ENCODE measurements at regions not wholly inside any gene's neighbourhood (a gene's known extent, or its start where the extent isn't known, plus 50 kb on each side); places are given as distances from the start of the nearest gene placed in this dataset.

DNA sequence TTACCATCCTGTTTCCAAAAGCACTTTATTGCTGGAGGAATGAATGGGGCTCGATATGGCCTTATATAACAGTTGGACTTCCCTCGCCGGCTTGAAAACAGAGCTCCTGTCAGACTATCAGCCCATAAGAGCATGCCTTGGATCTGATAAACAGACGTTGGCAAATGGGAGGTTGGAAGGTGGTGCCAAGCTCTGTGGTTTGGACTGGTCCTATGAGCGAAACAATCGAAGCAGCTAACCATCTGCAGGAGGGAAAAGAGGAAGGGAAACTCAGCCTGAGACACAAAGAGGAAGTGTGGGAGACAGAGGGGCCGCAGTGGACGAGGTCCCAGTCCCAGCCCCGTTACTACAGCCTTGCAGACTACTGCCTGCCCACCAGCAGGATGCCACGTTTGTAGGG is 92.9 kb downstream of the TFAP2C start:
- peak; percentile 91 for DNase-seq (ENCODE audit: low spot score)
- H2AFZ ChIP-seq (ENCODE audit: low read length) = peak overlapping the region; percentile 57; the same call in 1 of the 2 replicates
- peak overlapping the region; percentile 60 for H3K27ac ChIP-seq (ENCODE audit: low read depth, low read length, poor library complexity, severe bottlenecking)
- no peaks in the 10 kb centered on the region for H4K20me1 ChIP-seq (ENCODE audit: insufficient read depth, low read length)
- ChIA-PET POLR2A (interaction anchor here (0.8 kb wide), 2 partner anchors 32 to 123 kb away, joined by 4 to 5 read pairs; no protein-coding TSS in a partner anchor), CTCF (ENCODE audit: unreplicated experiment) (no interaction called here)
- H3K79me2 ChIP-seq (ENCODE audit: insufficient read depth, low read depth, low read length) = no peaks in the 10 kb centered on the region
- intact Hi-C loops (cut with micrococcal nuclease; ENCODE audit: unreplicated experiment) = no loop called here
- H3K4me3 ChIP-seq (ENCODE audit: low read depth, low read length, poor library complexity, severe bottlenecking) = peak overlapping the region; percentile 4
- TF ChIP-seq, protein P1, sequence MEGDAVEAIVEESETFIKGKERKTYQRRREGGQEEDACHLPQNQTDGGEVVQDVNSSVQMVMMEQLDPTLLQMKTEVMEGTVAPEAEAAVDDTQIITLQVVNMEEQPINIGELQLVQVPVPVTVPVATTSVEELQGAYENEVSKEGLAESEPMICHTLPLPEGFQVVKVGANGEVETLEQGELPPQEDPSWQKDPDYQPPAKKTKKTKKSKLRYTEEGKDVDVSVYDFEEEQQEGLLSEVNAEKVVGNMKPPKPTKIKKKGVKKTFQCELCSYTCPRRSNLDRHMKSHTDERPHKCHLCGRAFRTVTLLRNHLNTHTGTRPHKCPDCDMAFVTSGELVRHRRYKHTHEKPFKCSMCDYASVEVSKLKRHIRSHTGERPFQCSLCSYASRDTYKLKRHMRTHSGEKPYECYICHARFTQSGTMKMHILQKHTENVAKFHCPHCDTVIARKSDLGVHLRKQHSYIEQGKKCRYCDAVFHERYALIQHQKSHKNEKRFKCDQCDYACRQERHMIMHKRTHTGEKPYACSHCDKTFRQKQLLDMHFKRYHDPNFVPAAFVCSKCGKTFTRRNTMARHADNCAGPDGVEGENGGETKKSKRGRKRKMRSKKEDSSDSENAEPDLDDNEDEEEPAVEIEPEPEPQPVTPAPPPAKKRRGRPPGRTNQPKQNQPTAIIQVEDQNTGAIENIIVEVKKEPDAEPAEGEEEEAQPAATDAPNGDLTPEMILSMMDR (conservative IDR thresholded peaks at IDR 0.05; ENCODE audit: low read length) = no peak
- TF ChIP-seq EZH2phosphoT487 (IDR thresholded peaks at IDR 0.05; ENCODE audit: borderline replicate concordance, low read depth, low read length) = no peak
- H3K36me3 ChIP-seq (ENCODE audit: insufficient read depth, low read length) = no peaks in the 10 kb centered on the region
- no peaks in the 10 kb centered on the region for H3K9me3 ChIP-seq (ENCODE audit: low read length)
- no peaks in the 10 kb centered on the region for H3K9me2 ChIP-seq (ENCODE audit: insufficient read depth, low read length)
- BruUV-seq (replicated peaks) = no TSS peak
- H3K4me2 ChIP-seq (ENCODE audit: low read length) = peak overlapping the region; percentile 55
- peaks cover 32% of the 10 kb centered on the region for H3K4me1 ChIP-seq (ENCODE audit: insufficient read depth, low read length, poor library complexity, severe bottlenecking)

DNA sequence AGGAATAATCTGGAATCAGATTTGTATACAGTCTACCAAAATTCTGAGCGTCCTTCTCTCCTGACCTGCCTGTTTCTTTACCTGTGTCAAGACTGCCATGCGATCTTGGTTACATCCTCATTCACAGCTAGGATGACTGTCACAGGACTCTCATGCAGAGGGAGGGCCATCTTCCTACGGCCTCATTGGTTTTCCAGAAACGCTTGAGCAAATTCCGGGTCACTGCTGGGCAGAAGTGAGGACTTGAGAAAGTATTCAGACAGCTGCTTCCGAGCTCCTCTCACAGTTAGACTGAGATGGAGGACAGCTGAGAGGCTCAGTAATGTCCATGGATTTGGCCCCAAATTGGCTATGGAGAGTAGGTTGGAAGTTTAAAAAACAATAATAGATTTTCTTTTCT is 94.2 kb downstream of the TFAP2C start:
- no peak for DNase-seq (ENCODE audit: low spot score)
- Histone ChIP-seq H3K4me2 (ENCODE audit: low read length) (no peak overlapping the region), H3K9me2 (ENCODE audit: insufficient read depth, low read length) (no peaks in the 10 kb centered on the region), H3K4me1 (ENCODE audit: insufficient read depth, low read length, poor library complexity, severe bottlenecking) (peaks cover 32% of the 10 kb centered on the region), H3K36me3 (ENCODE audit: insufficient read depth, low read length) (no peaks in the 10 kb centered on the region), H3K79me2 (ENCODE audit: insufficient read depth, low read depth, low read length) (no peaks in the 10 kb centered on the region), H3K27ac (ENCODE audit: low read depth, low read length, poor library complexity, severe bottlenecking) (no peak overlapping the region), H3K4me3 (ENCODE audit: low read depth, low read length, poor library complexity, severe bottlenecking) (no peak overlapping the region), H4K20me1 (ENCODE audit: insufficient read depth, low read length) (no peaks in the 10 kb centered on the region), H2AFZ (ENCODE audit: low read length) (no peak overlapping the region), H3K9me3 (ENCODE audit: low read length) (no peaks in the 10 kb centered on the region)
- intact Hi-C loops (cut with micrococcal nuclease; ENCODE audit: unreplicated experiment) = no loop called here
- no TSS peak for BruUV-seq (replicated peaks)
- TF ChIP-seq EZH2phosphoT487 (IDR thresholded peaks at IDR 0.05; ENCODE audit: borderline replicate concordance, low read depth, low read length) = no peak
- TF ChIP-seq, protein P1 (conservative IDR thresholded peaks at IDR 0.05; ENCODE audit: low read length) = no peak
- ChIA-PET CTCF (ENCODE audit: unreplicated experiment) (interaction anchor here (0.6 kb wide), 1 partner anchor 706 kb away, joined by 3 read pairs; no protein-coding TSS in a partner anchor), POLR2A (no interaction called here)

DNA sequence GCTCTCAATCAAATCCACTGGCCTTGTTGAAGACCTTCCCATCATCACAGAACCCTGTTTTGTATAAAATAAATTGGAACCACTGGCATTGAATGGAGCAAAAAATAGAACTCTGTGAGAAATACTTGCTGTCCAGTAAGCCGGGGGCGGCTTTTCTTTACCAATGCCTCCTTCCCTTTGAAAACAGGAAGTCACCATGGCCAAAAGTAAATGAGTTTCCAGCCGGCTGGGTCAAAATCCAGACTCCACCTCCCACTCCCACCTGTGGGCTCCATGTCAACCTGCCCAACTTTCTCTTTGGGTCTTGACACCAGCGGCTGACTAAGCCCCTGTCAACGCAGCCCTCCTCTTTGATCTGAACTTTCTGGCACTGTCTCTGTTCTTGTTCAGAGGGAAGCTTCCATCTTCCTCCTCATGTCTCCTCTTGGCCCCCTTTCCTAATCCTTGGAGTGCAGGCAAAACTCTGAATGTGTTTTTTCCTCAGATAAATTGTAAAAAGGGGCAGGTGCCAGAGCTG is 95.2 kb downstream of the TFAP2C start:
- intact Hi-C loops (cut with micrococcal nuclease; ENCODE audit: unreplicated experiment) = no loop called here
- Histone ChIP-seq H3K9me3 (ENCODE audit: low read length) (no peaks in the 10 kb centered on the region), H3K36me3 (ENCODE audit: insufficient read depth, low read length) (no peaks in the 10 kb centered on the region), H3K79me2 (ENCODE audit: insufficient read depth, low read depth, low read length) (no peaks in the 10 kb centered on the region), H3K9me2 (ENCODE audit: insufficient read depth, low read length) (no peaks in the 10 kb centered on the region), H3K4me1 (ENCODE audit: insufficient read depth, low read length, poor library complexity, severe bottlenecking) (peaks cover 32% of the 10 kb centered on the region), H4K20me1 (ENCODE audit: insufficient read depth, low read length) (no peaks in the 10 kb centered on the region), H3K4me2 (ENCODE audit: low read length) (no peak overlapping the region), H3K4me3 (ENCODE audit: low read depth, low read length, poor library complexity, severe bottlenecking) (no peak overlapping the region), H2AFZ (ENCODE audit: low read length) (no peak overlapping the region), H3K27ac (ENCODE audit: low read depth, low read length, poor library complexity, severe bottlenecking) (no peak overlapping the region)
- BruUV-seq (replicated peaks) = no TSS peak
- no peak for DNase-seq (ENCODE audit: low spot score)
- POLR2A ChIA-PET = no interaction called here
- TF ChIP-seq EZH2phosphoT487 (IDR thresholded peaks at IDR 0.05; ENCODE audit: borderline replicate concordance, low read depth, low read length) = no peak
- TF ChIP-seq, protein P1 (conservative IDR thresholded peaks at IDR 0.05; ENCODE audit: low read length) = no peak
- CTCF ChIA-PET (ENCODE audit: unreplicated experiment) = no interaction called here

All from OCI-LY7 (cell line).